ENCODE measurements at regions not wholly inside any gene's neighbourhood (a gene's known extent, or its start where the extent isn't known, plus 50 kb on each side); places are given as distances from the start of the nearest gene placed in this dataset.

- WGBS, result 53% methylated on average over 18 of the region's 27 CpGs
Measured at GRCh38 chr6:165849534-165850430, 186.7 kb upstream of the PDE10A start.

GRCh38 chr6:165848086-165848426, 185.0 kb upstream of the PDE10A start:
- no peaks in the 10 kb centered on the region for H3K9me3 ChIP-seq
- peaks cover 0 to 5% (median 2%) of the 10 kb centered on the region in 4 donors for H3K4me1 ChIP-seq
- no peak overlapping the region for H3K4me3 ChIP-seq
- TF ChIP-seq POLR2AphosphoS5 (IDR thresholded peaks at IDR 0.05) (no peak), POLR2A (IDR thresholded peaks at IDR 0.05; ENCODE audit: low read depth) (no peak), CTCF (IDR thresholded peaks at IDR 0.05) (no peak), EP300 (IDR thresholded peaks at IDR 0.05) (no peak)
- no peaks in the 10 kb centered on the region for H3K36me3 ChIP-seq
- H3K27me3 ChIP-seq, result peaks cover 0 to 20% (median 0%) of the 10 kb centered on the region in 4 donors
- no peak overlapping the region for H3K27ac ChIP-seq (replicated peaks in 1 of 4)
- WGBS, result 92% methylated on average over 11 of the region's 11 CpGs
- peak; percentile 55 for DNase-seq (ENCODE audit: extremely low spot score)
- intact Hi-C loops (cut with DNase I), result loop anchor here (5.0 kb wide), 1 partner anchor 116 kb away; no protein-coding TSS in a partner anchor

More at GRCh38 chr6:165849534-165850430, 186.7 kb upstream of the PDE10A start:
- Histone ChIP-seq H3K4me1 (peaks cover 8 to 16% (median 13%) of the 10 kb centered on the region in 4 donors), H3K36me3 (no peaks in the 10 kb centered on the region), H3K4me3 (peak overlapping the region in 3 of 4 donors; percentile 3 to 9 (median 7)), H3K9me3 (no peaks in the 10 kb centered on the region), H3K27ac (replicated peaks in 1 of 4) (no peak overlapping the region), H3K27me3 (peaks cover 0 to 32% (median 13%) of the 10 kb centered on the region in 4 donors)
- TF ChIP-seq CTCF (IDR thresholded peaks at IDR 0.05) (no peak), EP300 (IDR thresholded peaks at IDR 0.05) (no peak), POLR2AphosphoS5 (IDR thresholded peaks at IDR 0.05) (no peak), POLR2A (IDR thresholded peaks at IDR 0.05; ENCODE audit: low read depth) (no peak)
- intact Hi-C loops (cut with DNase I), result loop anchor here (5.0 kb wide), 2 partner anchors 117 to 407 kb away; no protein-coding TSS in a partner anchor
- DNase-seq (ENCODE audit: extremely low spot score), result peak; percentile 83

- DNase-seq (ENCODE audit: extremely low spot score), result no peak
- H3K9me3 ChIP-seq, result no peaks in the 10 kb centered on the region
Measured at GRCh38 chr6:165847407-165848085, 184.5 kb upstream of the PDE10A start.

GRCh38 chr6:165846123-165846966, 183.3 kb upstream of the PDE10A start:
- 68% methylated on average over 22 of the region's 22 CpGs for WGBS
- Histone ChIP-seq H3K27me3 (peaks cover 0 to 13% (median 0%) of the 10 kb centered on the region in 4 donors), H3K27ac (replicated peaks in 1 of 4) (peak overlapping the region in 2 of 4 donors; percentile 14 to 16), H3K9me3 (no peaks in the 10 kb centered on the region), H3K36me3 (no peaks in the 10 kb centered on the region), H3K4me3 (peak overlapping the region; percentile 28 to 48 (median 37)), H3K4me1 (peaks cover 0 to 5% (median 2%) of the 10 kb centered on the region in 4 donors)
- intact Hi-C loops (cut with DNase I), result loop anchor here (5.0 kb wide), 1 partner anchor 114 kb away; no protein-coding TSS in a partner anchor
- TF ChIP-seq POLR2AphosphoS5 (IDR thresholded peaks at IDR 0.05) (no peak), POLR2A (IDR thresholded peaks at IDR 0.05; ENCODE audit: low read depth) (no peak), EP300 (IDR thresholded peaks at IDR 0.05) (no peak), CTCF (IDR thresholded peaks at IDR 0.05) (no peak)
- peak; percentile 77 for DNase-seq (ENCODE audit: extremely low spot score)

More at GRCh38 chr6:165847407-165848085, 184.5 kb upstream of the PDE10A start:
- intact Hi-C loops (cut with DNase I), result loop anchor here (5.0 kb wide), 1 partner anchor 115 kb away; no protein-coding TSS in a partner anchor
- no peaks in the 10 kb centered on the region for H3K36me3 ChIP-seq
- peaks cover 0 to 15% (median 0%) of the 10 kb centered on the region in 4 donors for H3K27me3 ChIP-seq
- H3K4me3 ChIP-seq, result no peak overlapping the region
- TF ChIP-seq POLR2A (IDR thresholded peaks at IDR 0.05; ENCODE audit: low read depth) (no peak), EP300 (IDR thresholded peaks at IDR 0.05) (no peak), POLR2AphosphoS5 (IDR thresholded peaks at IDR 0.05) (no peak)
- WGBS, result 83% methylated on average over 14 of the region's 14 CpGs
- H3K4me1 ChIP-seq, result peaks cover 0 to 5% (median 2%) of the 10 kb centered on the region in 4 donors
- no peak overlapping the region for H3K27ac ChIP-seq (replicated peaks in 1 of 4)

All from esophagus muscularis mucosa (tissue), 4 donors.